ENCODE measurements at regions not wholly inside any gene's neighbourhood (a gene's known extent, or its start where the extent isn't known, plus 50 kb on each side); places are given as distances from the start of the nearest gene placed in this dataset.

GRCh38 chr5:155836089-155836803 is 490.7 kb upstream of the SGCD start:
- H2AFZ ChIP-seq (ENCODE audit: low read depth, low read length), result no peak overlapping the region
- no peaks in the 10 kb centered on the region for H3K36me3 ChIP-seq (ENCODE audit: insufficient read depth, low read length)
- no peaks in the 10 kb centered on the region for H3K9me3 ChIP-seq (ENCODE audit: low read length)
- H3K4me3 ChIP-seq (ENCODE audit: low read length), result no peak overlapping the region
- no peaks in the 10 kb centered on the region for H3K4me1 ChIP-seq (ENCODE audit: insufficient read depth, low read length)
- no peaks in the 10 kb centered on the region for H3K27me3 ChIP-seq (ENCODE audit: insufficient read depth, low read length)

- Histone ChIP-seq H3K27me3 (ENCODE audit: insufficient read depth, low read length) (no peaks in the 10 kb centered on the region), H3K4me3 (ENCODE audit: low read length) (no peak overlapping the region), H2AFZ (ENCODE audit: low read depth, low read length) (no peak overlapping the region), H3K4me1 (ENCODE audit: insufficient read depth, low read length) (no peaks in the 10 kb centered on the region), H3K36me3 (ENCODE audit: insufficient read depth, low read length) (no peaks in the 10 kb centered on the region), H3K9me3 (ENCODE audit: low read length) (no peaks in the 10 kb centered on the region)
Measured at GRCh38 chr5:155838394-155838793, 488.6 kb upstream of the SGCD start.

- no peaks in the 10 kb centered on the region for H3K9me3 ChIP-seq (ENCODE audit: low read length)
- H3K36me3 ChIP-seq (ENCODE audit: insufficient read depth, low read length), result no peaks in the 10 kb centered on the region
- H2AFZ ChIP-seq (ENCODE audit: low read depth, low read length), result no peak overlapping the region
- no peaks in the 10 kb centered on the region for H3K27me3 ChIP-seq (ENCODE audit: insufficient read depth, low read length)
- H3K4me1 ChIP-seq (ENCODE audit: insufficient read depth, low read length), result no peaks in the 10 kb centered on the region
- H3K4me3 ChIP-seq (ENCODE audit: low read length), result no peak overlapping the region
Measured at GRCh38 chr5:155839251-155840037, 487.5 kb upstream of the SGCD start.

DNA sequence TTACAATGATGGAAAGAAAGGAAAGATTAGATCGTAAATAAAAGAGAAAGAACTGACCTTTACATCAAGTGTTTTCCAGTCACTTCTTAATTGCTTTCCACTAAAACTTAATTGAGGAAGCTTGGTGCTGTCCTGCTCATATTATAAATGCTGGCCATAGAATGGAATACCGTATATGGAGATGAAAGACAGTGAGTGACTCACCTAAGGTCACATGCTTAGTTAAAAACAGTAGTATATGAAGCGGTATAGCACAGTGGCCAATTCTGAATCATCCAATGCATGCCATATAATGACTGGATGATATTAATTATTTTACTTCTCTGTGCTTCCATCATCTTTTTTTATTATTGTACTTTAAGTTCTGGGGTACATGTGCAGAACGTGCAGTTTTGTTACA is 482.4 kb upstream of the SGCD start:
- H3K4me3 ChIP-seq (ENCODE audit: low read length), result no peak overlapping the region
- no peaks in the 10 kb centered on the region for H3K4me1 ChIP-seq (ENCODE audit: insufficient read depth, low read length)
- H3K36me3 ChIP-seq (ENCODE audit: insufficient read depth, low read length), result no peaks in the 10 kb centered on the region
- no peak overlapping the region for H2AFZ ChIP-seq (ENCODE audit: low read depth, low read length)
- H3K9me3 ChIP-seq (ENCODE audit: low read length), result no peaks in the 10 kb centered on the region
- no peaks in the 10 kb centered on the region for H3K27me3 ChIP-seq (ENCODE audit: insufficient read depth, low read length)

DNA sequence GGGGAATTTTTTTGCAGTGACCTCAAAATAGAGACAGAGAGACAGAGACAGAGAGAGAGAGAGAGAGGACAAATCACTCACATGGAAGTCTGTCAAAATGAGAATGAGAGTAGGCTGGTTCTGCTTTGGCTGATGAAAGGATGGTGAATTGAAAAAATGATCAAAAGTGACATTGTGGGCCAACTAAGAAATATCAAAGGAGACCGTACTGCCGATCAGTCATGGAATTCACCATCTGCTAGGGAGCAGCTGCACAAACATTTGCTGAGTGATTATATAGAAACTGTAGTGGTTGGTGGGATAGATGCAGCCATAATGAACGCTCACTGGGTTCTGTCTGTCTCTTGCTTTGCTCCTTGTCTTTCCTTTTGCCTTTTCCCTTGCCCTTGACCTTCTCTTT is 476.6 kb upstream of the SGCD start:
- Histone ChIP-seq H2AFZ (ENCODE audit: low read depth, low read length) (no peak overlapping the region), H3K27me3 (ENCODE audit: insufficient read depth, low read length) (no peaks in the 10 kb centered on the region), H3K9me3 (ENCODE audit: low read length) (no peaks in the 10 kb centered on the region), H3K4me1 (ENCODE audit: insufficient read depth, low read length) (no peaks in the 10 kb centered on the region), H3K4me3 (ENCODE audit: low read length) (no peak overlapping the region), H3K36me3 (ENCODE audit: insufficient read depth, low read length) (no peaks in the 10 kb centered on the region)

DNA sequence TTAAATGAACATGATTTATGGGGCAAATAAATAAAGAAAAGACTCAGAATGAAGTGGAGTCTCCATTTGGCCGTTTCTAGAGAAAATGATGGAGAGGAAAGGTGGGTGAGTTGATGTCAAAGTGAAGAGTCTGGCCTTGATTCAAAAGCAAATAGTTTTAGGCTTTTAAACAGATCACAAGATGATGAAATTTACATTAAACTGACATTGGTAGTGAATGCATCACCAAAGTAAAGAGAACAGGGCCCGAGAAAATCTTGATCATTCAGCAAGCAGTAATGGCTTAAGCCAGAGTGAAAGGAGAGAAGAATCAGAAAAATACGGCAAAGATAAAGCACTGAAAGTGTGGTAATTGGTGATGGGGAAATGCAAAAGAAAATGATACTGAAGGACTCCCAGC is 460.0 kb upstream of the SGCD start:
- Histone ChIP-seq H3K36me3 (ENCODE audit: insufficient read depth, low read length) (no peaks in the 10 kb centered on the region), H2AFZ (ENCODE audit: low read depth, low read length) (no peak overlapping the region), H3K27me3 (ENCODE audit: insufficient read depth, low read length) (no peaks in the 10 kb centered on the region), H3K4me1 (ENCODE audit: insufficient read depth, low read length) (no peaks in the 10 kb centered on the region), H3K4me3 (ENCODE audit: low read length) (no peak overlapping the region), H3K9me3 (ENCODE audit: low read length) (no peaks in the 10 kb centered on the region)

DNA sequence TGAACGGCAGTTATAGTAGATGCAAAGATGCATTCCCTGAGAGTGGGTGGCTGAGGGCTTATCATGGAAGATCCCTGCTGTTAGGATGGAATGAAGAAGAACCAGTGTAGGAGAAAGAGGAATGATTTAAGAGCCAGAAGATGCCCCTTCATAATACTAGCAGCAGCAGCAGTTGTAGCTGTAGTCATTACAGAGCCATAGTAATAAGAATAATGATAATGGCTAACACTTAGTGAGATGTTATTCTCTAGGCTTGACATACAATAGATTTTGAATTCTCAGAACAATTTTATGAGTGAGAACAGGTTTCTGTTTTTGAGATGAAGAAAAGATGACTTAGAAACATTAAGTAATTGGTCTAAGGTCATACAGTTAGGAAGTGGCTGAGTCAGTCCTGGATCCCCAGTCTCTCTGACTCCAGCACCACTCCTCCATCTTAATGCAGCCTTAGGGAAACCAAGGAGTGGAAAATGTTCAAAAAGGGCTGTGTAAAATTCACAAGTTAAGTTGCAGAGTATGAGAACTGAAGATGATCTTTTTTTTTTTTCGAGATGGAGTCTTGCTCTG is 459.4 kb upstream of the SGCD start:
- Histone ChIP-seq H3K4me3 (ENCODE audit: low read length) (no peak overlapping the region), H2AFZ (ENCODE audit: low read depth, low read length) (no peak overlapping the region), H3K9me3 (ENCODE audit: low read length) (no peaks in the 10 kb centered on the region), H3K27me3 (ENCODE audit: insufficient read depth, low read length) (no peaks in the 10 kb centered on the region), H3K36me3 (ENCODE audit: insufficient read depth, low read length) (no peaks in the 10 kb centered on the region), H3K4me1 (ENCODE audit: insufficient read depth, low read length) (no peaks in the 10 kb centered on the region)

- Histone ChIP-seq H3K4me1 (ENCODE audit: insufficient read depth, low read length) (no peaks in the 10 kb centered on the region), H3K36me3 (ENCODE audit: insufficient read depth, low read length) (no peaks in the 10 kb centered on the region), H2AFZ (ENCODE audit: low read depth, low read length) (no peak overlapping the region), H3K4me3 (ENCODE audit: low read length) (no peak overlapping the region), H3K27me3 (ENCODE audit: insufficient read depth, low read length) (no peaks in the 10 kb centered on the region), H3K9me3 (ENCODE audit: low read length) (no peaks in the 10 kb centered on the region)
Measured at GRCh38 chr5:155870636-155871035, 456.3 kb upstream of the SGCD start.

GRCh38 chr5:155871623-155872022 is 455.3 kb upstream of the SGCD start:
- Histone ChIP-seq H3K4me3 (ENCODE audit: low read length) (no peak overlapping the region), H3K4me1 (ENCODE audit: insufficient read depth, low read length) (no peaks in the 10 kb centered on the region), H3K36me3 (ENCODE audit: insufficient read depth, low read length) (no peaks in the 10 kb centered on the region)

GRCh38 chr5:155872629-155873220 is 454.2 kb upstream of the SGCD start:
- Histone ChIP-seq H3K4me3 (ENCODE audit: low read length) (no peak overlapping the region), H3K36me3 (ENCODE audit: insufficient read depth, low read length) (no peaks in the 10 kb centered on the region), H3K9me3 (ENCODE audit: low read length) (no peaks in the 10 kb centered on the region), H2AFZ (ENCODE audit: low read depth, low read length) (no peak overlapping the region), H3K4me1 (ENCODE audit: insufficient read depth, low read length) (no peaks in the 10 kb centered on the region), H3K27me3 (ENCODE audit: insufficient read depth, low read length) (no peaks in the 10 kb centered on the region)

More at GRCh38 chr5:155871623-155872022, 455.3 kb upstream of the SGCD start:
- no peaks in the 10 kb centered on the region for H3K9me3 ChIP-seq (ENCODE audit: low read length)
- H3K27me3 ChIP-seq (ENCODE audit: insufficient read depth, low read length), result no peaks in the 10 kb centered on the region
- no peak overlapping the region for H2AFZ ChIP-seq (ENCODE audit: low read depth, low read length)

DNA sequence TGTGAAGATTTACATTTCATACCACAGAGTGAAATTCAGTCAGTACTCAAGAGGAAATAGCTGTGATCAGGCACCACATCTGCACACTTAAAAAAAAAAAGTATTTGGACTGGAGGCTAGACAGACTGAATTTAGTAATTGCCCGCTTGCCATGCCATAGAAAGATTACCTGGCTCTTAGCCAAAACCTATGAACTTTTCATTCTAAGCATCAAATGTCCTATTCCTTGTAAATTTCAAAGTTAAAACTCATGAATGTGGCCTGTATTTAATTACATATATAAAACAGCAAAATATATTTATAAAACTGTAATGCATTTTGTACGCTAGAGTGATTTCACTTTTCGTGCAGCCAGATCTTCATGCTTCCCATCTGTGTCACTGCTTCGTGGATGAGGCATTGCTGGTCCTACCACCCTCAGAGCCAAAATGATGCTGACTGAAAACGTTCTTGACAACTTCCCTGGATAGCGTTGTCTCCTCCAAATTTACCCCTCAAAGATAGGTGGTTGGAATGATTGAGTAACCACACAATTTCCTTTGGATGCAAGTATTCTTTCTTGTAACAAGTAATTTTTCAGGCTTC is 447.9 kb upstream of the SGCD start:
- Histone ChIP-seq H3K27me3 (ENCODE audit: insufficient read depth, low read length) (no peaks in the 10 kb centered on the region), H3K36me3 (ENCODE audit: insufficient read depth, low read length) (no peaks in the 10 kb centered on the region), H2AFZ (ENCODE audit: low read depth, low read length) (no peak overlapping the region), H3K4me3 (ENCODE audit: low read length) (no peak overlapping the region), H3K4me1 (ENCODE audit: insufficient read depth, low read length) (no peaks in the 10 kb centered on the region), H3K9me3 (ENCODE audit: low read length) (no peaks in the 10 kb centered on the region)

- Histone ChIP-seq H3K4me3 (ENCODE audit: low read length) (no peak overlapping the region), H3K27me3 (ENCODE audit: insufficient read depth, low read length) (no peaks in the 10 kb centered on the region), H3K36me3 (ENCODE audit: insufficient read depth, low read length) (no peaks in the 10 kb centered on the region), H2AFZ (ENCODE audit: low read depth, low read length) (no peak overlapping the region), H3K9me3 (ENCODE audit: low read length) (no peaks in the 10 kb centered on the region), H3K4me1 (ENCODE audit: insufficient read depth, low read length) (no peaks in the 10 kb centered on the region)
Measured at GRCh38 chr5:155884041-155884440, 442.9 kb upstream of the SGCD start.

- Histone ChIP-seq H3K36me3 (ENCODE audit: insufficient read depth, low read length) (no peaks in the 10 kb centered on the region), H3K4me3 (ENCODE audit: low read length) (no peak overlapping the region), H3K4me1 (ENCODE audit: insufficient read depth, low read length) (no peaks in the 10 kb centered on the region), H3K9me3 (ENCODE audit: low read length) (no peaks in the 10 kb centered on the region), H3K27me3 (ENCODE audit: insufficient read depth, low read length) (no peaks in the 10 kb centered on the region), H2AFZ (ENCODE audit: low read depth, low read length) (no peak overlapping the region)
Measured at GRCh38 chr5:155885199-155885598, 441.8 kb upstream of the SGCD start.
